ENCODE measurements at regions not wholly inside any gene's neighbourhood (a gene's known extent, or its start where the extent isn't known, plus 50 kb on each side); places are given as distances from the start of the nearest gene placed in this dataset.
"Not testable (repeated sequence)": the region's sequence is repeated elsewhere in the genome, so short reads cannot be mapped to it uniquely, and the experiment has no call there.

GRCh38 chrX:138026211-138026610 is 460.3 kb downstream of the ZIC3 start:
- peak; percentile 1 to 9 for DNase-seq

- DNase-seq = no peak
Observed at GRCh38 chrX:138031715-138032114, 465.8 kb downstream of the ZIC3 start.

- no peak for DNase-seq
Observed at GRCh38 chrX:138034136-138034535, 468.2 kb downstream of the ZIC3 start.

GRCh38 chrX:138037548-138037947 is 471.6 kb downstream of the ZIC3 start:
- DNase-seq = no peak

GRCh38 chrX:138057883-138058282 is 492.0 kb downstream of the ZIC3 start:
- no peak for DNase-seq

GRCh38 chrX:138058931-138059330 is 493.0 kb downstream of the ZIC3 start:
- DNase-seq = no peak

- no peak for DNase-seq
Observed at GRCh38 chrX:138067415-138067814, 501.5 kb downstream of the ZIC3 start.

GRCh38 chrX:138073626-138074025 is 507.7 kb downstream of the ZIC3 start:
- no peak for DNase-seq

- no peak for DNase-seq
Observed at GRCh38 chrX:138082251-138082650, 516.3 kb downstream of the ZIC3 start.

GRCh38 chrX:138082896-138083295 is 517.0 kb downstream of the ZIC3 start:
- no peak for DNase-seq

GRCh38 chrX:138110910-138111309 is 545.0 kb downstream of the ZIC3 start:
- not testable (repeated sequence) for DNase-seq

- no peak for DNase-seq
Observed at GRCh38 chrX:138127314-138127713, 561.4 kb downstream of the ZIC3 start.

GRCh38 chrX:138128027-138128671 is 562.2 kb downstream of the ZIC3 start:
- peak; percentile 1 to 15 for DNase-seq

- DNase-seq = no peak
Observed at GRCh38 chrX:138150709-138151108, 560.8 kb downstream of the FGF13 start.

- no peak for DNase-seq
Observed at GRCh38 chrX:138157850-138158249, 553.7 kb downstream of the FGF13 start.

GRCh38 chrX:138191998-138192397 is 519.5 kb downstream of the FGF13 start:
- peak in 1 of 2 experiments; percentile 0 for DNase-seq

GRCh38 chrX:138229718-138230117 is 481.8 kb downstream of the FGF13 start:
- no peak for DNase-seq

GRCh38 chrX:138240266-138240665 is 471.3 kb downstream of the FGF13 start:
- DNase-seq = no peak

- no peak for DNase-seq
Observed at GRCh38 chrX:138254001-138254400, 457.5 kb downstream of the FGF13 start.

GRCh38 chrX:138255373-138255772 is 456.1 kb downstream of the FGF13 start:
- DNase-seq = no peak

GRCh38 chrX:138264095-138264494 is 447.4 kb downstream of the FGF13 start:
- not testable (repeated sequence) for DNase-seq

GRCh38 chrX:138270931-138271330 is 440.6 kb downstream of the FGF13 start:
- DNase-seq = no peak

- not testable (repeated sequence) for DNase-seq
Observed at GRCh38 chrX:138282598-138283150, 428.8 kb downstream of the FGF13 start.

GRCh38 chrX:138287205-138287877 is 424.2 kb downstream of the FGF13 start:
- no peak for DNase-seq

Data from AML-193 (cell line).